Endothelial cell of umbilical vein (primary cell): ENCODE measurements at regions not wholly inside any gene's neighbourhood (a gene's known extent, or its start where the extent isn't known, plus 50 kb on each side); places are given as distances from the start of the nearest gene placed in this dataset.

Experiments used
- BruUV-seq: library from RNA; stranded (reverse); fragments of 400-500 nt; replicated peaks from 2 replicates; lab custom pipeline; 2021; lab: Mats Ljungman, UMichigan
- CTCF ChIA-PET: fragments of 300-600, 350-600 bp; sonication (Branson Sonifier 250); formaldehyde crosslinking; loops from one replicate; lab custom pipeline; 2021; ENCODE audit warnings: antibody characterized with exemption, inconsistent platforms; lab: Charles Lee
- POLR2A ChIA-PET: fragments of 300-600, 350-600 bp; sonication (Branson Sonifier 250); formaldehyde crosslinking; loops from one replicate; lab custom pipeline; 2021; ENCODE audit warnings: antibody characterized with exemption, inconsistent platforms; lab: Charles Lee
- DNase-seq: peaks from one replicate; pipeline ENCODE4 v3.0.0-alpha.2; 2011; ENCODE audit warnings: low read depth, low spot score
- FAIRE-seq: peaks from 2 replicates; lab custom pipeline; 2011; peaks lifted over from hg19 to GRCh38; lab: Jason Lieb, UNC
- H2AFZ ChIP-seq: 2 replicates; pipeline ENCODE4 v1.6.0; 2012; ENCODE audit warnings: low read depth, low read length, control low read depth, inconsistent platforms
- H3K27ac ChIP-seq: 2 replicates; pipeline ENCODE4 v1.5.1; 2011; ENCODE audit warnings: low read depth, mild to moderate bottlenecking, control low read depth, low read length, moderate library complexity; ENCODE audit not compliant: insufficient read depth
- H3K27me3 ChIP-seq, 2 experiments: 2 replicates each; pipeline versions ENCODE4 v1.6.0 to v1.6.1; 2011; ENCODE audit warnings: low read length in 2 of 2, mixed read lengths in 1 of 2; ENCODE audit not compliant: control insufficient read depth in 2 of 2, insufficient read depth in 2 of 2
- H3K36me3 ChIP-seq, 2 experiments: 2 replicates in 1 of 2; 3 replicates in 1 of 2; pipeline ENCODE4 v1.5.1; 2011; ENCODE audit warnings: low read length in 2 of 2, mild to moderate bottlenecking in 1 of 2, moderate library complexity in 1 of 2; ENCODE audit not compliant: control insufficient read depth in 2 of 2, insufficient read depth in 2 of 2; ENCODE audit errors: extremely low read depth in 1 of 2
- H3K4me1 ChIP-seq: 3 replicates; pipeline ENCODE4 v1.5.1; 2011; ENCODE audit warnings: mild to moderate bottlenecking, low read length; ENCODE audit not compliant: control insufficient read depth, insufficient read depth; ENCODE audit errors: extremely low read depth
- H3K4me2 ChIP-seq: 2 replicates; pipeline ENCODE4 v1.6.1; 2011; ENCODE audit warnings: low read length, control low read depth, mixed read lengths; ENCODE audit not compliant: insufficient read depth
- H3K4me3 ChIP-seq, 3 experiments: fragments of 200-600 bp in 1 of 3; sonication (generic), shearing (Covaris generic) in 1 of 3; replicated peaks in 1 of 3; 2 replicates each; pipeline ENCODE4 v1.5.1; 2011 to 2016; ENCODE audit warnings: control low read depth in 3 of 3, low read length in 3 of 3, mild to moderate bottlenecking in 2 of 3, inconsistent platforms in 1 of 3, low read depth in 1 of 3, moderate library complexity in 1 of 3; ENCODE audit not compliant: insufficient read depth in 1 of 3
- H3K79me2 ChIP-seq: 2 replicates; pipeline ENCODE4 v1.6.0; 2012; ENCODE audit warnings: low read length, inconsistent platforms; ENCODE audit not compliant: control insufficient read depth, insufficient read depth
- H3K9ac ChIP-seq: replicated peaks from 2 replicates; pipeline ENCODE3; 2011; ENCODE audit warnings: low read length, control low read depth; ENCODE audit not compliant: insufficient read depth; ENCODE audit errors: extremely low read depth
- H3K9me1 ChIP-seq: replicated peaks from 3 replicates; pipeline ENCODE4 v1.6.0; 2011; ENCODE audit warnings: mild to moderate bottlenecking, low read length; ENCODE audit not compliant: control insufficient read depth, insufficient read depth; ENCODE audit errors: extremely low read depth
- H3K9me3 ChIP-seq: replicated peaks from 2 replicates; pipeline ENCODE4 v1.5.1; 2012; ENCODE audit warnings: low read length, inconsistent platforms; ENCODE audit not compliant: control insufficient read depth, insufficient read depth
- H4K20me1 ChIP-seq: replicated peaks from 2 replicates; pipeline ENCODE3; 2011; ENCODE audit warnings: mild to moderate bottlenecking, low read length; ENCODE audit not compliant: control insufficient read depth, insufficient read depth; ENCODE audit errors: extremely low read depth
- EZH2 ChIP-seq: IDR thresholded peaks from 2 replicates; pipeline ENCODE4 v1.6.1; 2012; ENCODE audit warnings: borderline replicate concordance, low read depth, mild to moderate bottlenecking, moderate library complexity, low read length, inconsistent platforms; ENCODE audit not compliant: severe bottlenecking
- FOS ChIP-seq: IDR thresholded peaks from 2 replicates; pipeline ENCODE4 v1.6.1; 2011; ENCODE audit warnings: mild to moderate bottlenecking, low read length, moderate library complexity, borderline replicate concordance; ENCODE audit not compliant: insufficient read depth
- GATA2 ChIP-seq: IDR thresholded peaks from 2 replicates; pipeline ENCODE4 v1.7.0; 2011; ENCODE audit warnings: low read depth, mild to moderate bottlenecking, moderate library complexity, mixed read lengths, low read length; ENCODE audit not compliant: insufficient read length, insufficient read depth
- JUN ChIP-seq: IDR thresholded peaks from 2 replicates; pipeline ENCODE4 v1.6.1; 2011; ENCODE audit warnings: borderline replicate concordance, low read depth; ENCODE audit not compliant: insufficient read length, insufficient read depth
- MAX ChIP-seq: IDR thresholded peaks from 2 replicates; pipeline ENCODE4 v1.6.1; 2011; ENCODE audit not compliant: insufficient read depth, insufficient read length
- MYC ChIP-seq: IDR thresholded peaks from one replicate; pipeline ENCODE4 v1.6.1; 2011; ENCODE audit warnings: mild to moderate bottlenecking, low read depth, low read length
- POLR2A ChIP-seq: IDR thresholded peaks from 2 replicates; pipeline ENCODE4 v1.6.1; 2012; ENCODE audit warnings: low read depth, mild to moderate bottlenecking, control low read depth, low read length
- POLR2AphosphoS5 ChIP-seq: IDR thresholded peaks from 2 replicates; pipeline ENCODE4 v1.6.1; 2012; ENCODE audit warnings: low read depth, mild to moderate bottlenecking, control low read depth, low read length, moderate library complexity; ENCODE audit not compliant: insufficient read depth
- dilution Hi-C: fragments of 300-500 bp; cut with MboI; formaldehyde crosslinking; loops from one replicate; pipeline ENCODE4 v1.15.0; 2019; ENCODE audit warnings: low sequenced_read_pairs; ENCODE audit not compliant: extremely low pct_ligation_motif_present
- intact Hi-C: fragments of 100-400 bp; cut with micrococcal nuclease; formaldehyde crosslinking; loops from one replicate; pipeline ENCODE4 v1.10.0; 2022
- TF ChIP-seq, protein P1 (sequence below), 2 donors: IDR thresholded peaks; 1 replicate in 1 of 2; 2 replicates in 1 of 2; pipeline ENCODE4 v1.5.1; 2011; ENCODE audit warnings: low read length in 2 of 2, mild to moderate bottlenecking in 2 of 2, moderate library complexity in 2 of 2, control low read depth in 1 of 2, inconsistent platforms in 1 of 2, low read depth in 1 of 2; ENCODE audit not compliant: insufficient read depth in 1 of 2; ENCODE audit errors: extremely low read depth in 1 of 2

DNA sequence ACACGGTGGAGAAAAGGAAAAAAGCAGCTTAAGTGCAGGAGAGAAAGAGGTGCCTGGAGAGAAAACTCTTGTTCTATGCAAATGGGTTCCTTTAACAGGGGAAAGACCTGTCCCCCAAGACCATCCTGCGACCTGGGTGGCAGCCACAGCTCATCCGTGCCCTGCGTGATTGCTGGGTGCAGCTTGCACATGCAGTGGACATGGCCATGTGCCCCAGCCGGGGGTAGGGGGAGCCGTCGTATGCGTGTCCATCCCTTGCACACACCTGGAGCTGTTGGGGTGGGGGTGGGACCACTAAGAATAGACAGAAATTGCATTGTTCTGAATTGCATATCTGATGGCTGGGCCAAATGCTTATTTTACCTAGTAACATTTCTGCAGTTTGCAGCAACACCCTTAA is 171.9 kb downstream of the GUCY2F start:
- H3K9ac ChIP-seq: no peak overlapping the region
- BruUV-seq: no TSS peak
- dilution Hi-C loops (no loop called here), intact Hi-C loops (no loop called here)
- no peak for DNase-seq
- no peaks in the 10 kb centered on the region for H3K9me3 ChIP-seq
- H3K36me3 ChIP-seq: no peaks in the 10 kb centered on the region
- no peaks in the 10 kb centered on the region for H4K20me1 ChIP-seq
- TF ChIP-seq POLR2A (no peak), EZH2 (no peak), GATA2 (no peak), MYC (no peak), FOS (no peak), MAX (no peak), JUN (no peak), POLR2AphosphoS5 (no peak)
- TF ChIP-seq, protein P1, sequence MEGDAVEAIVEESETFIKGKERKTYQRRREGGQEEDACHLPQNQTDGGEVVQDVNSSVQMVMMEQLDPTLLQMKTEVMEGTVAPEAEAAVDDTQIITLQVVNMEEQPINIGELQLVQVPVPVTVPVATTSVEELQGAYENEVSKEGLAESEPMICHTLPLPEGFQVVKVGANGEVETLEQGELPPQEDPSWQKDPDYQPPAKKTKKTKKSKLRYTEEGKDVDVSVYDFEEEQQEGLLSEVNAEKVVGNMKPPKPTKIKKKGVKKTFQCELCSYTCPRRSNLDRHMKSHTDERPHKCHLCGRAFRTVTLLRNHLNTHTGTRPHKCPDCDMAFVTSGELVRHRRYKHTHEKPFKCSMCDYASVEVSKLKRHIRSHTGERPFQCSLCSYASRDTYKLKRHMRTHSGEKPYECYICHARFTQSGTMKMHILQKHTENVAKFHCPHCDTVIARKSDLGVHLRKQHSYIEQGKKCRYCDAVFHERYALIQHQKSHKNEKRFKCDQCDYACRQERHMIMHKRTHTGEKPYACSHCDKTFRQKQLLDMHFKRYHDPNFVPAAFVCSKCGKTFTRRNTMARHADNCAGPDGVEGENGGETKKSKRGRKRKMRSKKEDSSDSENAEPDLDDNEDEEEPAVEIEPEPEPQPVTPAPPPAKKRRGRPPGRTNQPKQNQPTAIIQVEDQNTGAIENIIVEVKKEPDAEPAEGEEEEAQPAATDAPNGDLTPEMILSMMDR (IDR thresholded peaks at IDR 0.05; ENCODE audit: extremely low read depth in 1 of 2, insufficient read depth in 1 of 2, low read depth in 1 of 2, low read length in 2 of 2): no peak
- H3K4me1 ChIP-seq: no peaks in the 10 kb centered on the region
- no peak overlapping the region for H2AFZ ChIP-seq
- no peak overlapping the region for H3K4me3 ChIP-seq
- ChIA-PET CTCF (no interaction called here), POLR2A (no interaction called here)
- no peak for FAIRE-seq
- H3K9me1 ChIP-seq: no peaks in the 10 kb centered on the region
- H3K27ac ChIP-seq: no peak overlapping the region
- no peak overlapping the region for H3K4me2 ChIP-seq
- no peaks in the 10 kb centered on the region for H3K79me2 ChIP-seq
- peaks cover 0 to 2% of the 10 kb centered on the region in 2 experiments for H3K27me3 ChIP-seq
